ENCODE measurements at regions not wholly inside any gene's neighbourhood (a gene's known extent, or its start where the extent isn't known, plus 50 kb on each side); places are given as distances from the start of the nearest gene placed in this dataset.
A peak's percentile ranks its signal among the peaks of the same experiment; 100 is the strongest.

DNA sequence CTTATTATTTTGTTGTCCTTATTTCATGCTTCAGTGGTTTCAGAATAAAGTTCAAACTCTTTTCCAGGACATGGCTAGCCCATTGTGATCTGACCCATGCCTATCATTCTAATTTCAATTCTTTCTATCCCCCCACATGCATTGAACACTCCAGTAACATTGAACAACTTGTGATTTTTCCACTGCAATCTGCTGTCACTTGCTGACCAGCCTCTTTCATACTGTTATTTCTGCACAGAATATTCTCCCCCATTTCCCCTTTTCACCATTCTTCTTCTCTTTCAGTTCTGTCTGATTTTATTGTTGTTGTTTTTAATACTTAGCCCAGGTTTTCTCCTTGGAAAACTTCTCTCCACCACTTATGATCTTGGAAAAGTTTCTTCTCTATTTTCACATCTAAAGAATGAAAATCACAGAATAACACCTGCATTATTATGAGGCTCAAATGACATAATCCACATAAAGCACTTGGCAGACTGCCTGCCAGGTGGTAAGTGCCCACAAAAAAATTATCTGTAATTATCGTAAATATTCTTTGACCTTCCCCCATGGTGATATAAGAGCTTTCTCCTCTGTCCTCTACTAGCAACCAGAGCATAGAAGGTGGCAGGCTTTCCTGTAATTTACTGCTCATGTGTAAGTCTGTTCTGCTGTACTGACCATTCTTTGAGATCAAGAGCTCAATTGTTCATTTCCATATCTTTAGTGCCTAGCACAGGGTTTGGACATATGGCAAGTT lies 51.9 kb upstream of the EED start:
- Histone ChIP-seq H4K20me1 (replicated peaks; ENCODE audit: control insufficient read depth, extremely low read depth, insufficient read depth, low read length) (no peaks in the 10 kb centered on the region), H3K9ac (replicated peaks; ENCODE audit: extremely low read depth, insufficient read depth, low read length) (no peak overlapping the region), H3K4me2 (ENCODE audit: insufficient read depth, low read length) (peak overlapping the region; percentile 10), H3K27me3 (ENCODE audit: control insufficient read depth in 2 of 2, insufficient read depth in 2 of 2, low read length in 2 of 2) (no peaks in the 10 kb centered on the region), H3K27ac (ENCODE audit: insufficient read depth, low read depth, low read length) (peak overlapping the region; percentile 27), H3K4me3 (replicated peaks in 1 of 3; ENCODE audit: insufficient read depth in 1 of 3, low read depth in 1 of 3, low read length in 3 of 3) (no peak overlapping the region), H3K79me2 (ENCODE audit: control insufficient read depth, insufficient read depth, low read length) (no peaks in the 10 kb centered on the region), H3K9me3 (replicated peaks; ENCODE audit: control insufficient read depth, insufficient read depth, low read length) (no peaks in the 10 kb centered on the region), H3K36me3 (ENCODE audit: control insufficient read depth in 2 of 2, extremely low read depth in 1 of 2, insufficient read depth in 2 of 2, low read length in 2 of 2) (no peaks in the 10 kb centered on the region), H2AFZ (ENCODE audit: low read depth, low read length) (peak overlapping the region; percentile 95), H3K4me1 (ENCODE audit: control insufficient read depth, extremely low read depth, insufficient read depth, low read length) (peaks cover 10% of the 10 kb centered on the region), H3K9me1 (replicated peaks; ENCODE audit: control insufficient read depth, extremely low read depth, insufficient read depth, low read length) (no peaks in the 10 kb centered on the region)
- ChIA-PET POLR2A (interaction anchor here (1.7 to 2.1 kb wide), 2 partner anchors 19 to 123 kb away, joined by 8 to 18 read pairs; partner anchors contain the start of gene PICALM), CTCF (interaction anchor here (0.9 to 12.0 kb wide), 37 partner anchors 12 to 338 kb away, joined by 3 to 213 read pairs (median 7); partner anchors contain the start of genes CCDC83 and PICALM)
- DNase-seq (ENCODE audit: low read depth, low spot score) (no peak), FAIRE-seq (no peak)
- TF ChIP-seq, protein P1, sequence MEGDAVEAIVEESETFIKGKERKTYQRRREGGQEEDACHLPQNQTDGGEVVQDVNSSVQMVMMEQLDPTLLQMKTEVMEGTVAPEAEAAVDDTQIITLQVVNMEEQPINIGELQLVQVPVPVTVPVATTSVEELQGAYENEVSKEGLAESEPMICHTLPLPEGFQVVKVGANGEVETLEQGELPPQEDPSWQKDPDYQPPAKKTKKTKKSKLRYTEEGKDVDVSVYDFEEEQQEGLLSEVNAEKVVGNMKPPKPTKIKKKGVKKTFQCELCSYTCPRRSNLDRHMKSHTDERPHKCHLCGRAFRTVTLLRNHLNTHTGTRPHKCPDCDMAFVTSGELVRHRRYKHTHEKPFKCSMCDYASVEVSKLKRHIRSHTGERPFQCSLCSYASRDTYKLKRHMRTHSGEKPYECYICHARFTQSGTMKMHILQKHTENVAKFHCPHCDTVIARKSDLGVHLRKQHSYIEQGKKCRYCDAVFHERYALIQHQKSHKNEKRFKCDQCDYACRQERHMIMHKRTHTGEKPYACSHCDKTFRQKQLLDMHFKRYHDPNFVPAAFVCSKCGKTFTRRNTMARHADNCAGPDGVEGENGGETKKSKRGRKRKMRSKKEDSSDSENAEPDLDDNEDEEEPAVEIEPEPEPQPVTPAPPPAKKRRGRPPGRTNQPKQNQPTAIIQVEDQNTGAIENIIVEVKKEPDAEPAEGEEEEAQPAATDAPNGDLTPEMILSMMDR (IDR thresholded peaks at IDR 0.05; ENCODE audit: extremely low read depth in 1 of 2, insufficient read depth in 1 of 2, low read depth in 1 of 2, low read length in 2 of 2) = no peak
- TF ChIP-seq JUN (IDR thresholded peaks at IDR 0.05; ENCODE audit: borderline replicate concordance, insufficient read depth, insufficient read length, low read depth) = no peak
- no peak for TF ChIP-seq MYC (IDR thresholded peaks at IDR 0.05; ENCODE audit: low read depth, low read length)
- TF ChIP-seq POLR2AphosphoS5 (IDR thresholded peaks at IDR 0.05; ENCODE audit: insufficient read depth, low read depth, low read length) = no peak
- TF ChIP-seq, protein P2, sequence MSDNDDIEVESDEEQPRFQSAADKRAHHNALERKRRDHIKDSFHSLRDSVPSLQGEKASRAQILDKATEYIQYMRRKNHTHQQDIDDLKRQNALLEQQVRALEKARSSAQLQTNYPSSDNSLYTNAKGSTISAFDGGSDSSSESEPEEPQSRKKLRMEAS (IDR thresholded peaks at IDR 0.05; ENCODE audit: insufficient read depth, insufficient read length) = no peak
- no peak for TF ChIP-seq FOS (IDR thresholded peaks at IDR 0.05; ENCODE audit: borderline replicate concordance, insufficient read depth, low read length)
- TF ChIP-seq POLR2A (IDR thresholded peaks at IDR 0.05; ENCODE audit: low read depth, low read length) = no peak
- intact Hi-C loops (cut with micrococcal nuclease) = loop anchor here (1.0 kb wide), 4 partner anchors 18 to 251 kb away; partner anchors contain the start of gene PICALM
- BruUV-seq (replicated peaks) = TSS peak; percentile 90
- dilution Hi-C loops (cut with MboI; ENCODE audit: extremely low pct_ligation_motif_present, low sequenced_read_pairs) = no loop called here

Measured in endothelial cell of umbilical vein (primary cell).